GM12878 (cell line): ENCODE measurements at regions not wholly inside any gene's neighbourhood (a gene's known extent, or its start where the extent isn't known, plus 50 kb on each side); places are given as distances from the start of the nearest gene placed in this dataset.

ENCODE experiments used
- ATAC-seq: fragments of 200-7000 bp; cut with Tn5 transposase; 3 replicates; pipeline ENCODE4 v1.9.1; 2020; ENCODE audit warnings: mild to moderate bottlenecking, moderate library complexity
- BruUV-seq: library from RNA; stranded (reverse); fragments of 400-500 nt; replicated peaks from 2 replicates; lab custom pipeline; 2021; lab: Mats Ljungman, UMichigan
- CTCF ChIA-PET: fragments of 300-600 bp; sonication (Branson Sonifier 250); formaldehyde crosslinking; extraction: SDS; loops from one replicate; lab custom pipeline; 2021; ENCODE audit warnings: inconsistent platforms; lab: Yijun Ruan, JAX
- POLR2A ChIA-PET: fragments of 350-600 bp; formaldehyde crosslinking; extraction: SDS; loops from one replicate; lab custom pipeline; 2021; ENCODE audit warnings: inconsistent platforms; lab: Charles Lee
- RAD21 ChIA-PET: fragments of 300-600 bp; sonication (Branson Sonifier 250); formaldehyde crosslinking; loops from one replicate; lab custom pipeline; 2023; ENCODE audit warnings: antibody characterized with exemption; ENCODE audit not compliant: unreplicated experiment; lab: Charles Lee
- SMC1A ChIA-PET: fragments of 300-600 bp; sonication (Branson Sonifier 250); formaldehyde crosslinking; loops from one replicate; lab custom pipeline; 2023; ENCODE audit not compliant: unreplicated experiment, uncharacterized antibody; lab: Charles Lee
- DNase-seq: peaks from one replicate; pipeline ENCODE4 v3.0.0-alpha.2; 2011; ENCODE audit warnings: low read depth, low spot score
- FAIRE-seq: peaks from 3 replicates; lab custom pipeline; 2011; peaks lifted over from hg19 to GRCh38; lab: Jason Lieb, UNC
- H2AFZ ChIP-seq: 2 replicates; pipeline ENCODE4 v1.6.0; 2011; ENCODE audit warnings: low read depth, low read length, control low read depth; ENCODE audit not compliant: control insufficient read depth
- H3K27ac ChIP-seq: 2 replicates; pipeline ENCODE4 v1.5.1; 2011; ENCODE audit warnings: control low read depth; ENCODE audit not compliant: control insufficient read depth, insufficient read depth
- H3K27me3 ChIP-seq, 2 experiments: replicated peaks in 1 of 2; 2 replicates each; pipeline versions ENCODE4 v1.6.0 to v1.6.1; 2011; ENCODE audit warnings: low read length in 1 of 2; ENCODE audit not compliant: control insufficient read depth in 2 of 2, insufficient read depth in 2 of 2
- H3K36me3 ChIP-seq, 2 experiments: 2 replicates each; pipeline ENCODE4 v1.5.1; 2011; ENCODE audit warnings: low read length in 1 of 2; ENCODE audit not compliant: control insufficient read depth in 2 of 2, insufficient read depth in 2 of 2
- H3K4me1 ChIP-seq: 2 replicates; pipeline ENCODE4 v1.6.1; 2011; ENCODE audit warnings: mild to moderate bottlenecking, low read length, moderate library complexity, mixed read lengths; ENCODE audit not compliant: control insufficient read depth, insufficient read depth
- H3K4me2 ChIP-seq: 2 replicates; pipeline ENCODE4 v1.6.0; 2011; ENCODE audit warnings: control low read depth; ENCODE audit not compliant: control insufficient read depth, insufficient read depth
- H3K4me3 ChIP-seq: fragments of 200-600 bp; sonication (generic); 2 replicates; pipeline ENCODE4 v1.5.1; 2016
- H3K79me2 ChIP-seq: 2 replicates; pipeline ENCODE4 v1.6.0; 2011; ENCODE audit warnings: low read length; ENCODE audit not compliant: control insufficient read depth, insufficient read depth
- H3K9ac ChIP-seq: 2 replicates; pipeline ENCODE4 v1.8.0; 2011; ENCODE audit warnings: low read length, control low read depth, mixed read lengths; ENCODE audit not compliant: control insufficient read depth, insufficient read depth
- H3K9me3 ChIP-seq: replicated peaks from 3 replicates; pipeline ENCODE4 v1.5.1; 2011; ENCODE audit warnings: mild to moderate bottlenecking, low read length; ENCODE audit not compliant: control insufficient read depth, insufficient read depth
- H4K20me1 ChIP-seq: 2 replicates; pipeline ENCODE4 v1.6.0; 2011; ENCODE audit not compliant: control insufficient read depth, insufficient read depth
- ATF7 ChIP-seq: fragments of 450-650 bp; IDR thresholded peaks from 2 replicates; pipeline ENCODE4 v1.6.1; 2016; ENCODE audit warnings: low read depth, mild to moderate bottlenecking
- CEBPB ChIP-seq, 2 experiments: fragments of 150-350 bp in 1 of 2; IDR thresholded peaks; 2 replicates each; pipeline ENCODE4 v1.6.1; 2012 to 2014; ENCODE audit warnings: low read depth in 2 of 2, low read length in 2 of 2, borderline replicate concordance in 1 of 2, inconsistent platforms in 1 of 2
- DPF2 ChIP-seq: fragments of 450-650 bp; IDR thresholded peaks from 2 replicates; pipeline ENCODE4 v1.6.1; 2017; ENCODE audit warnings: mild to moderate bottlenecking
- E4F1 ChIP-seq: fragments of 450-650 bp; IDR thresholded peaks from 2 replicates; pipeline ENCODE4 v1.6.1; 2018; ENCODE audit warnings: borderline replicate concordance, mild to moderate bottlenecking; ENCODE audit not compliant: partially characterized antibody
- HDGF ChIP-seq: fragments of 450-650 bp; IDR thresholded peaks from 2 replicates; pipeline ENCODE4 v1.6.1; 2016; ENCODE audit warnings: antibody characterized with exemption
- IRF5 ChIP-seq: fragments of 450-650 bp; IDR thresholded peaks from 2 replicates; pipeline ENCODE4 v1.6.1; 2017; ENCODE audit warnings: borderline replicate concordance
- JUND ChIP-seq: IDR thresholded peaks from 2 replicates; pipeline ENCODE4 v1.6.1; 2012; ENCODE audit warnings: low read depth, mild to moderate bottlenecking, low read length, improper control_type of control experiment, moderate library complexity
- MAX ChIP-seq: IDR thresholded peaks from 2 replicates; pipeline ENCODE4 v1.6.1; 2012; ENCODE audit warnings: low read depth, low read length, improper control_type of control experiment
- MEF2A ChIP-seq: IDR thresholded peaks from 2 replicates; pipeline ENCODE4 v1.6.1; 2011; ENCODE audit warnings: low read depth, mild to moderate bottlenecking, low read length, moderate library complexity; ENCODE audit not compliant: insufficient read depth
- RELA ChIP-seq: fragments of 450-650 bp; IDR thresholded peaks from 2 replicates; pipeline ENCODE4 v1.8.0; 2014; ENCODE audit warnings: borderline replicate concordance; ENCODE audit not compliant: partially characterized antibody
- REST ChIP-seq: IDR thresholded peaks from 2 replicates; pipeline ENCODE4 v1.6.1; 2012; ENCODE audit warnings: mild to moderate bottlenecking, low read depth, low read length
- SPI1 ChIP-seq: IDR thresholded peaks from 2 replicates; pipeline ENCODE4 v1.6.1; 2011; ENCODE audit warnings: low read depth, mild to moderate bottlenecking, low read length, moderate library complexity, borderline replicate concordance; ENCODE audit not compliant: insufficient read depth
- ZNF687 ChIP-seq: fragments of 450-650 bp; IDR thresholded peaks from 2 replicates; pipeline ENCODE4 v1.6.1; 2017; ENCODE audit warnings: mild to moderate bottlenecking, moderate library complexity
- WGBS: methylation state at CpG from one replicate; pipeline ENCODE4 v1.1.6; 2016; ENCODE audit warnings: low lambda C conversion rate; ENCODE audit not compliant: insufficient replicate concordance, insufficient coverage; ENCODE audit errors: missing lambda C conversion rate; 5-methylcytosine and 5-hydroxymethylcytosine counted together
- in situ Hi-C: fragments of 300-500 bp; cut with MboI; formaldehyde crosslinking; loops from 9 replicates; pipeline ENCODE4 v1.14.3; 2018; ENCODE audit warnings: mixed read lengths
- intact Hi-C: fragments of 100-400 bp; cut with micrococcal nuclease; formaldehyde crosslinking; loops from one replicate; pipeline ENCODE4 v1.14.2; 2022; ENCODE audit not compliant: unreplicated experiment

GRCh38 chr5:101520417-101520816 lies 617.3 kb upstream of the ST8SIA4 start:
- Histone ChIP-seq H3K9ac (no peak overlapping the region), H3K4me3 (no peak overlapping the region), H3K9me3 (no peaks in the 10 kb centered on the region), H3K36me3 (no peaks in the 10 kb centered on the region), H3K27me3 (no peaks in the 10 kb centered on the region), H4K20me1 (no peaks in the 10 kb centered on the region), H2AFZ (no peak overlapping the region), H3K27ac (no peak overlapping the region), H3K79me2 (no peaks in the 10 kb centered on the region), H3K4me1 (no peaks in the 10 kb centered on the region), H3K4me2 (no peak overlapping the region)
- 0% methylated on average over 2 of the region's 2 CpGs for WGBS
- ChIA-PET SMC1A (no interaction called here), RAD21 (no interaction called here), CTCF (interaction anchor here (0.6 kb wide), 1 partner anchor 93 kb away, joined by 3 read pairs; no protein-coding TSS in a partner anchor), POLR2A (no interaction called here)
- FAIRE-seq = no peak
- intact Hi-C loops = no loop called here
- DNase-seq = no peak
- in situ Hi-C loops = no loop called here
- no peak for ATAC-seq
- no TSS peak for BruUV-seq
- no peak for TF ChIP-seq JUND
- TF ChIP-seq ATF7 = no peak
- TF ChIP-seq CEBPB (IDR thresholded peaks at IDR 0.05; ENCODE audit: borderline replicate concordance in 1 of 2, low read depth in 2 of 2, low read length in 2 of 2) = no peak
- TF ChIP-seq MAX = no peak
- no peak for TF ChIP-seq HDGF
- TF ChIP-seq IRF5 = no peak
- no peak for TF ChIP-seq REST
- no peak for TF ChIP-seq RELA
- no peak for TF ChIP-seq DPF2
- no peak for TF ChIP-seq SPI1
- no peak for TF ChIP-seq MEF2A
- no peak for TF ChIP-seq ZNF687
- TF ChIP-seq E4F1 = no peak
